ENCODE measurements at regions not wholly inside any gene's neighbourhood (a gene's known extent, or its start where the extent isn't known, plus 50 kb on each side); places are given as distances from the start of the nearest gene placed in this dataset.

- TF ChIP-seq EGR1 (IDR thresholded peaks at IDR 0.05; ENCODE audit: borderline replicate concordance, low read depth, low read length) (no peak), YY1 (IDR thresholded peaks at IDR 0.05; ENCODE audit: low read depth, low read length) (no peak), CHD2 (IDR thresholded peaks at IDR 0.05; ENCODE audit: low read length) (no peak), RAD21 (IDR thresholded peaks at IDR 0.05 in 1 of 2, conservative IDR thresholded peaks at IDR 0.05 in 1 of 2; ENCODE audit: low read depth in 2 of 2, low read length in 2 of 2) (no peak), CTCF (IDR thresholded peaks at IDR 0.05; ENCODE audit: control extremely low read depth in 1 of 3, insufficient read depth in 1 of 3, low read depth in 1 of 3, low read length in 3 of 3) (no peak), CBX5 (IDR thresholded peaks at IDR 0.05; ENCODE audit: low read depth, low read length) (no peak), CHD1 (IDR thresholded peaks at IDR 0.05; ENCODE audit: low read depth, low read length) (no peak)
Observed at GRCh38 chr16:79269211-79269863, 331.2 kb downstream of the MAF start.

Measured in H1 (cell line).